HUES6 (cell line): ENCODE measurements at regions not wholly inside any gene's neighbourhood (a gene's known extent, or its start where the extent isn't known, plus 50 kb on each side); places are given as distances from the start of the nearest gene placed in this dataset.

Experiments
- H3K27ac ChIP-seq: 2 replicates; pipeline ENCODE4 v1.7.0; 2013; ENCODE audit warnings: low read depth, mild to moderate bottlenecking, low read length, inconsistent platforms
- H3K27me3 ChIP-seq: 2 replicates; pipeline ENCODE4 v1.6.1; 2013; ENCODE audit warnings: low read length; ENCODE audit not compliant: control insufficient read depth, insufficient read depth
- H3K36me3 ChIP-seq: 2 replicates; pipeline ENCODE4 v1.6.1; 2013; ENCODE audit warnings: low read length; ENCODE audit not compliant: control insufficient read depth, insufficient read depth
- H3K4me1 ChIP-seq: 2 replicates; pipeline ENCODE4 v1.6.1; 2013; ENCODE audit warnings: low read length; ENCODE audit not compliant: control insufficient read depth, insufficient read depth
- H3K4me3 ChIP-seq: 2 replicates; pipeline ENCODE4 v1.5.1; 2013; ENCODE audit warnings: low read depth, low read length
- H3K9ac ChIP-seq: one replicate; pipeline ENCODE4 v1.6.1; 2013; ENCODE audit warnings: mild to moderate bottlenecking, low read length
- H3K9me3 ChIP-seq: 2 replicates; pipeline ENCODE4 v1.6.1; 2013; ENCODE audit warnings: low read depth, low read length; ENCODE audit not compliant: control insufficient read depth, insufficient read depth

GRCh38 chr3:94225148-94225865 is 162.4 kb downstream of the NSUN3 start:
- H3K27me3 ChIP-seq, result no peaks in the 10 kb centered on the region
- H3K4me1 ChIP-seq, result no peaks in the 10 kb centered on the region
- H3K4me3 ChIP-seq, result no peak overlapping the region
- H3K9me3 ChIP-seq, result no peaks in the 10 kb centered on the region
- no peak overlapping the region for H3K27ac ChIP-seq
- H3K36me3 ChIP-seq, result no peaks in the 10 kb centered on the region
- no peak overlapping the region for H3K9ac ChIP-seq

- H3K9ac ChIP-seq, result no peak overlapping the region
Measured at GRCh38 chr3:94226078-94226477, 163.2 kb downstream of the NSUN3 start.

GRCh38 chr3:94232921-94233320 is 170.1 kb downstream of the NSUN3 start:
- no peak overlapping the region for H3K27ac ChIP-seq
- H3K9me3 ChIP-seq, result no peaks in the 10 kb centered on the region
- H3K9ac ChIP-seq, result no peak overlapping the region
- H3K4me1 ChIP-seq, result no peaks in the 10 kb centered on the region
- H3K36me3 ChIP-seq, result no peaks in the 10 kb centered on the region
- no peak overlapping the region for H3K4me3 ChIP-seq
- no peaks in the 10 kb centered on the region for H3K27me3 ChIP-seq

More at GRCh38 chr3:94226078-94226477, 163.2 kb downstream of the NSUN3 start:
- Histone ChIP-seq H3K4me3 (no peak overlapping the region), H3K27ac (no peak overlapping the region), H3K4me1 (no peaks in the 10 kb centered on the region), H3K27me3 (no peaks in the 10 kb centered on the region), H3K36me3 (no peaks in the 10 kb centered on the region), H3K9me3 (no peaks in the 10 kb centered on the region)

GRCh38 chr3:94234177-94234788 is 171.4 kb downstream of the NSUN3 start:
- Histone ChIP-seq H3K4me3 (no peak overlapping the region), H3K36me3 (no peaks in the 10 kb centered on the region), H3K9ac (no peak overlapping the region), H3K4me1 (no peaks in the 10 kb centered on the region), H3K27me3 (no peaks in the 10 kb centered on the region), H3K27ac (no peak overlapping the region), H3K9me3 (no peaks in the 10 kb centered on the region)

GRCh38 chr3:94241986-94242385 is 179.1 kb downstream of the NSUN3 start:
- no peaks in the 10 kb centered on the region for H3K27me3 ChIP-seq
- no peaks in the 10 kb centered on the region for H3K4me1 ChIP-seq
- no peaks in the 10 kb centered on the region for H3K9me3 ChIP-seq
- no peak overlapping the region for H3K4me3 ChIP-seq
- no peak overlapping the region for H3K9ac ChIP-seq
- no peak overlapping the region for H3K27ac ChIP-seq
- no peaks in the 10 kb centered on the region for H3K36me3 ChIP-seq

GRCh38 chr3:94246171-94246570 is 183.3 kb downstream of the NSUN3 start:
- Histone ChIP-seq H3K4me3 (no peak overlapping the region), H3K27ac (no peak overlapping the region), H3K9ac (no peak overlapping the region), H3K27me3 (no peaks in the 10 kb centered on the region), H3K9me3 (no peaks in the 10 kb centered on the region), H3K4me1 (peaks cover 16% of the 10 kb centered on the region), H3K36me3 (no peaks in the 10 kb centered on the region)

GRCh38 chr3:94248042-94248441 is 185.2 kb downstream of the NSUN3 start:
- H3K9me3 ChIP-seq, result no peaks in the 10 kb centered on the region
- no peaks in the 10 kb centered on the region for H3K36me3 ChIP-seq
- no peak overlapping the region for H3K4me3 ChIP-seq
- peaks cover 31% of the 10 kb centered on the region for H3K4me1 ChIP-seq
- H3K9ac ChIP-seq, result no peak overlapping the region
- no peak overlapping the region for H3K27ac ChIP-seq
- H3K27me3 ChIP-seq, result no peaks in the 10 kb centered on the region

- no peaks in the 10 kb centered on the region for H3K9me3 ChIP-seq
- no peak overlapping the region for H3K4me3 ChIP-seq
- peaks cover 31% of the 10 kb centered on the region for H3K4me1 ChIP-seq
- no peaks in the 10 kb centered on the region for H3K27me3 ChIP-seq
- H3K36me3 ChIP-seq, result no peaks in the 10 kb centered on the region
- no peak overlapping the region for H3K27ac ChIP-seq
- peak overlapping the region; percentile 16 for H3K9ac ChIP-seq
Measured at GRCh38 chr3:94249491-94250079, 186.7 kb downstream of the NSUN3 start.

GRCh38 chr3:94251566-94251965 is 188.7 kb downstream of the NSUN3 start:
- H3K4me1 ChIP-seq, result peaks cover 31% of the 10 kb centered on the region
- H3K36me3 ChIP-seq, result no peaks in the 10 kb centered on the region
- no peaks in the 10 kb centered on the region for H3K9me3 ChIP-seq
- no peak overlapping the region for H3K4me3 ChIP-seq
- H3K9ac ChIP-seq, result no peak overlapping the region
- no peaks in the 10 kb centered on the region for H3K27me3 ChIP-seq
- H3K27ac ChIP-seq, result peak overlapping the region; percentile 25; the same call in 1 of the 2 replicates

GRCh38 chr3:94252316-94252715 is 189.5 kb downstream of the NSUN3 start:
- Histone ChIP-seq H3K9ac (no peak overlapping the region), H3K36me3 (no peaks in the 10 kb centered on the region), H3K4me1 (peaks cover 37% of the 10 kb centered on the region), H3K27ac (no peak overlapping the region), H3K4me3 (no peak overlapping the region), H3K9me3 (no peaks in the 10 kb centered on the region), H3K27me3 (no peaks in the 10 kb centered on the region)
